ENCODE measurements at regions not wholly inside any gene's neighbourhood (a gene's known extent, or its start where the extent isn't known, plus 50 kb on each side); places are given as distances from the start of the nearest gene placed in this dataset.

- no peaks in the 10 kb centered on the region for H3K4me1 ChIP-seq
- H3K27ac ChIP-seq (replicated peaks), result no peak overlapping the region
- intact Hi-C loops (cut with micrococcal nuclease), result no loop called here
- no peaks in the 10 kb centered on the region for H3K27me3 ChIP-seq (ENCODE audit: low read depth)
- no peak for DNase-seq
- peaks cover 22% of the 10 kb centered on the region for H3K9me3 ChIP-seq (replicated peaks)
- H3K4me3 ChIP-seq, result no peak overlapping the region
- no peak for TF ChIP-seq CTCF (IDR thresholded peaks at IDR 0.05; ENCODE audit: borderline replicate concordance)
- no peaks in the 10 kb centered on the region for H3K36me3 ChIP-seq
These were observed 75.3 kb downstream of the HLX start for GRCh38 chr1:220954321-220955075.

- Histone ChIP-seq H3K36me3 (no peaks in the 10 kb centered on the region), H3K9me3 (replicated peaks) (peaks cover 18% of the 10 kb centered on the region), H3K27me3 (ENCODE audit: low read depth) (no peaks in the 10 kb centered on the region), H3K27ac (replicated peaks) (no peak overlapping the region), H3K4me1 (no peaks in the 10 kb centered on the region), H3K4me3 (no peak overlapping the region)
- intact Hi-C loops (cut with micrococcal nuclease), result no loop called here
- DNase-seq, result no peak
- no peak for TF ChIP-seq CTCF (IDR thresholded peaks at IDR 0.05; ENCODE audit: borderline replicate concordance)
These were observed 75.9 kb downstream of the HLX start for GRCh38 chr1:220955116-220955515.

GRCh38 chr1:220956501-220957232, 77.4 kb downstream of the HLX start:
- Histone ChIP-seq H3K27ac (replicated peaks) (peak overlapping the region; percentile 69), H3K9me3 (replicated peaks) (peaks cover 2% of the 10 kb centered on the region), H3K27me3 (ENCODE audit: low read depth) (no peaks in the 10 kb centered on the region), H3K4me3 (no peak overlapping the region), H3K36me3 (no peaks in the 10 kb centered on the region), H3K4me1 (no peaks in the 10 kb centered on the region)
- TF ChIP-seq CTCF (IDR thresholded peaks at IDR 0.05; ENCODE audit: borderline replicate concordance), result no peak
- DNase-seq, result no peak
- intact Hi-C loops (cut with micrococcal nuclease), result no loop called here

GRCh38 chr1:220957233-220957605, 78.0 kb downstream of the HLX start:
- no peaks in the 10 kb centered on the region for H3K27me3 ChIP-seq (ENCODE audit: low read depth)
- no peak for DNase-seq
- peak overlapping the region; percentile 69 for H3K27ac ChIP-seq (replicated peaks)
- H3K36me3 ChIP-seq, result no peaks in the 10 kb centered on the region
- no peak for TF ChIP-seq CTCF (IDR thresholded peaks at IDR 0.05; ENCODE audit: borderline replicate concordance)
- no peaks in the 10 kb centered on the region for H3K9me3 ChIP-seq (replicated peaks)
- no peak overlapping the region for H3K4me3 ChIP-seq
- intact Hi-C loops (cut with micrococcal nuclease), result no loop called here
- H3K4me1 ChIP-seq, result no peaks in the 10 kb centered on the region

- H3K9me3 ChIP-seq (replicated peaks), result peaks cover 4% of the 10 kb centered on the region
- DNase-seq, result no peak
- no peak for TF ChIP-seq CTCF (IDR thresholded peaks at IDR 0.05; ENCODE audit: borderline replicate concordance)
- no peaks in the 10 kb centered on the region for H3K4me1 ChIP-seq
- H3K4me3 ChIP-seq, result no peak overlapping the region
- H3K27ac ChIP-seq (replicated peaks), result no peak overlapping the region
- H3K27me3 ChIP-seq (ENCODE audit: low read depth), result no peaks in the 10 kb centered on the region
- intact Hi-C loops (cut with micrococcal nuclease), result no loop called here
- H3K36me3 ChIP-seq, result no peaks in the 10 kb centered on the region
These were observed 79.0 kb downstream of the HLX start for GRCh38 chr1:220958234-220958633.
